OCI-LY1 (cell line): ENCODE measurements at regions not wholly inside any gene's neighbourhood (a gene's known extent, or its start where the extent isn't known, plus 50 kb on each side); places are given as distances from the start of the nearest gene placed in this dataset.

ENCODE experiments used
- H2AFZ ChIP-seq: fragments of 200-600 bp; sonication (generic), shearing (Covaris generic); 2 replicates; pipeline ENCODE4 v1.6.0; 2014; ENCODE audit warnings: antibody characterized with exemption, mild to moderate bottlenecking, low read length
- H3F3A ChIP-seq: fragments of 200-600 bp; sonication (generic), shearing (Covaris generic); 2 replicates; pipeline ENCODE4 v1.6.0; 2014; ENCODE audit warnings: mild to moderate bottlenecking, antibody characterized with exemption, low read length, moderate library complexity; ENCODE audit not compliant: insufficient read depth
- H3K27ac ChIP-seq: fragments of 200-600 bp; sonication (generic); 2 replicates; pipeline ENCODE4 v1.5.1; 2014; ENCODE audit warnings: low read length, mixed run types, mild to moderate bottlenecking, low read depth; ENCODE audit not compliant: poor library complexity, severe bottlenecking
- H3K27me3 ChIP-seq: fragments of 200-600 bp; sonication (generic); 2 replicates; pipeline ENCODE4 v1.6.0; 2014; ENCODE audit warnings: antibody characterized with exemption, mild to moderate bottlenecking, low read length, moderate library complexity; ENCODE audit not compliant: insufficient read depth
- H3K36me3 ChIP-seq: fragments of 200-600 bp; sonication (generic); 2 replicates; pipeline ENCODE4 v1.6.1; 2014; ENCODE audit warnings: mild to moderate bottlenecking, antibody characterized with exemption, low read length, moderate library complexity, mixed read lengths; ENCODE audit not compliant: insufficient read depth
- H3K4me1 ChIP-seq: fragments of 200-600 bp; sonication (generic); 2 replicates; pipeline ENCODE4 v1.5.1; 2014; ENCODE audit warnings: mild to moderate bottlenecking, low read length, moderate library complexity; ENCODE audit not compliant: insufficient read depth, severe bottlenecking
- H3K4me2 ChIP-seq: fragments of 200-600 bp; sonication (generic), shearing (Covaris generic); 2 replicates; pipeline ENCODE4 v1.6.1; 2014; ENCODE audit warnings: low read length
- H3K4me3 ChIP-seq: fragments of 200-600 bp; sonication (generic); 2 replicates; pipeline ENCODE4 v1.5.1; 2014; ENCODE audit warnings: low read length, low read depth, mild to moderate bottlenecking, mixed read lengths; ENCODE audit not compliant: poor library complexity, severe bottlenecking
- H3K79me2 ChIP-seq: fragments of 200-600 bp; shearing (Covaris generic); 2 replicates; pipeline ENCODE4 v1.6.1; 2016; ENCODE audit warnings: mixed run types, low read length, mixed read lengths; ENCODE audit not compliant: insufficient read depth
- H3K9ac ChIP-seq: fragments of 200-600 bp; sonication (generic), shearing (Covaris generic); 2 replicates; pipeline ENCODE4 v1.6.1; 2014; ENCODE audit warnings: mild to moderate bottlenecking, low read length, mixed read lengths
- H3K9me2 ChIP-seq: fragments of 200-600 bp; sonication (generic), shearing (Covaris generic); 2 replicates; pipeline ENCODE4 v1.6.1; 2014; ENCODE audit warnings: low read depth, mild to moderate bottlenecking, low read length, mixed read lengths
- H3K9me3 ChIP-seq: fragments of 200-600 bp; shearing (Covaris generic); 2 replicates; pipeline ENCODE4 v1.6.1; 2014; ENCODE audit warnings: low read length, mixed read lengths
- H4K20me1 ChIP-seq: fragments of 200-600 bp; sonication (generic), shearing (Covaris generic); 2 replicates; pipeline ENCODE4 v1.6.0; 2016; ENCODE audit warnings: mild to moderate bottlenecking, low read length; ENCODE audit not compliant: insufficient read depth
- CTCF ChIP-seq: fragments of 200-600 bp; sonication (generic), shearing (Covaris generic); IDR thresholded peaks from 2 replicates; pipeline ENCODE4 v1.5.1; 2017; ENCODE audit warnings: mild to moderate bottlenecking, antibody characterized with exemption, low read length, moderate library complexity, mixed read lengths
- EZH2 ChIP-seq: fragments of 200-600 bp; sonication (generic), shearing (Covaris generic); IDR thresholded peaks from 2 replicates; pipeline ENCODE4 v1.8.0; 2017; ENCODE audit warnings: borderline replicate concordance, mixed run types, mild to moderate bottlenecking, antibody characterized with exemption, low read length, moderate library complexity, mixed read lengths

GRCh38 chr16:64696866-64697265 lies 425.0 kb downstream of the CDH11 start:
- H3K9ac ChIP-seq = no peak overlapping the region
- H3K27me3 ChIP-seq = no peaks in the 10 kb centered on the region
- no peak overlapping the region for H3K4me3 ChIP-seq
- H3K9me2 ChIP-seq = no peaks in the 10 kb centered on the region
- H3K79me2 ChIP-seq = no peaks in the 10 kb centered on the region
- no peak overlapping the region for H3K27ac ChIP-seq
- TF ChIP-seq CTCF (no peak), EZH2 (no peak)
- no peaks in the 10 kb centered on the region for H3K36me3 ChIP-seq
- no peak overlapping the region for H3K4me2 ChIP-seq
- no peaks in the 10 kb centered on the region for H4K20me1 ChIP-seq
- no peaks in the 10 kb centered on the region for H3F3A ChIP-seq
- no peaks in the 10 kb centered on the region for H3K9me3 ChIP-seq
- no peak overlapping the region for H2AFZ ChIP-seq
- no peaks in the 10 kb centered on the region for H3K4me1 ChIP-seq

- no peak overlapping the region for H3K4me3 ChIP-seq
- no peak overlapping the region for H3K27ac ChIP-seq
- no peaks in the 10 kb centered on the region for H3K36me3 ChIP-seq
- H3K9me3 ChIP-seq = no peaks in the 10 kb centered on the region
- no peaks in the 10 kb centered on the region for H3K4me1 ChIP-seq
- no peak overlapping the region for H2AFZ ChIP-seq
- no peak overlapping the region for H3K4me2 ChIP-seq
- TF ChIP-seq EZH2 (no peak), CTCF (no peak)
- H3K9me2 ChIP-seq = no peaks in the 10 kb centered on the region
- no peaks in the 10 kb centered on the region for H4K20me1 ChIP-seq
- no peaks in the 10 kb centered on the region for H3K79me2 ChIP-seq
- H3F3A ChIP-seq = no peaks in the 10 kb centered on the region
- no peak overlapping the region for H3K9ac ChIP-seq
- no peaks in the 10 kb centered on the region for H3K27me3 ChIP-seq
These were observed 426.2 kb downstream of the CDH11 start for GRCh38 chr16:64695684-64696083.

- Histone ChIP-seq H3K9me2 (no peaks in the 10 kb centered on the region), H3K79me2 (no peaks in the 10 kb centered on the region), H3K27me3 (no peaks in the 10 kb centered on the region), H4K20me1 (no peaks in the 10 kb centered on the region), H3K4me2 (no peak overlapping the region), H3K4me1 (no peaks in the 10 kb centered on the region), H3K9ac (no peak overlapping the region), H3K9me3 (no peaks in the 10 kb centered on the region), H3K36me3 (no peaks in the 10 kb centered on the region), H3K27ac (no peak overlapping the region), H2AFZ (no peak overlapping the region), H3K4me3 (no peak overlapping the region), H3F3A (no peaks in the 10 kb centered on the region)
- TF ChIP-seq EZH2 (no peak), CTCF (no peak)
These were observed 427.9 kb downstream of the CDH11 start for GRCh38 chr16:64693946-64694345.
